ENCODE measurements at regions not wholly inside any gene's neighbourhood (a gene's known extent, or its start where the extent isn't known, plus 50 kb on each side); places are given as distances from the start of the nearest gene placed in this dataset.
"Not testable (repeated sequence)": the region's sequence is repeated elsewhere in the genome, so short reads cannot be mapped to it uniquely, and the experiment has no call there.

DNA sequence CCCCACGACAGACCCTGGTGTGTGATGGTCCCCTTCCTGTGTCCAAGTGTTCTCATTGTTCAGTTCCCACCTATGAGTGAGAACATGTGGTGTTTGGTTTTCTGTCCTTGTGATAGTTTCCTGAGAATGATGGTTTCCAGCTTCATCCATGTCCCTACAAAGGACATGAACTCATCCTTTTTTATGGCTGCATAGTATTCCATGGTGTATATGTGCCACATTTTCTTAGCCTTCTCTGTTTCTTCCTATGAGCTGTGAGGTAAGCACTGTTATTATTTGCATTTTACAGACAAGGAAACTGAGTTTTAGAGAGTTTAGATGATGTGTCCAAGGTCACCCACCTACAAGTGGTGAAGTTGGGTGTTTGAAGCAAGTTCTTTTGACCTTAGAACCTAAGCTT, 51.1 kb upstream of the BNC1 start:
- not testable (repeated sequence) for DNase-seq

DNA sequence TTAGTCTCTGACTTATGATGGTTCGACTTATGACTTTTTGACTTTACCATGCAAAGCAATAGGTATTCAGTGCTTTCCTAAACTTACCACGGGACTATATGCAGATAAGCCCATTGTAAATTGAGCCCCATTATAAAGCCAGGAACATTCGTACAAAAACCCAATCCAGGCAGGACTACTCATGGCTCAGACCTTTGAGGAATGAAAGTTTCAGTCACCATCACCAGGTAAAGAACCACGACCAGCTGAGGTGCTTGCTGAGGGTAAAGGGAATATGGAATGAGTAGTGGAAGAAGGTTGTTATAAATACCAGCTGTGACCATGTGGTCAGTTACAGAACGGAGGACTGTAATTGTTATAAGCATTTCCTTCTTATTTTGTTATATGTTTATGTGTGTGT, 54.9 kb upstream of the BNC1 start:
- no peak for DNase-seq

DNA sequence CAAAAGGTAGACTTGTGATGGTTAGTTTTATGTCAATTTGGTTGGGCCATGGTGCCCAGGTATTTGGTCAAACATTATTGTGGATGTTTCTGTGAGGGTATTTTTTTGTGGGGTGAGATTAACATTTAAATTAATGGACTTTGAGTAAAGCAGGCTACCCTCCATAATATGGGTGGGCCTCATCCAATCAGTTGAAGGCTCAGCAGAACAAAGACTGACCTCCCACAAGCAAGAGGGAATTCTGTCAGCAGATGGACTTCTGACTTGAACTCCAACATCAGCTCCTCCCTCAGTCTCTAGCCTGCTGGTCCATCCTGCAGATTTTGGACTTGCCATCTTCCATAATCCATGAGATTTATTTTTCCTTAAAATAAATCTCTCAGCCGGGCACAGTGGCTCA, 55.6 kb upstream of the BNC1 start:
- no peak for DNase-seq

DNA sequence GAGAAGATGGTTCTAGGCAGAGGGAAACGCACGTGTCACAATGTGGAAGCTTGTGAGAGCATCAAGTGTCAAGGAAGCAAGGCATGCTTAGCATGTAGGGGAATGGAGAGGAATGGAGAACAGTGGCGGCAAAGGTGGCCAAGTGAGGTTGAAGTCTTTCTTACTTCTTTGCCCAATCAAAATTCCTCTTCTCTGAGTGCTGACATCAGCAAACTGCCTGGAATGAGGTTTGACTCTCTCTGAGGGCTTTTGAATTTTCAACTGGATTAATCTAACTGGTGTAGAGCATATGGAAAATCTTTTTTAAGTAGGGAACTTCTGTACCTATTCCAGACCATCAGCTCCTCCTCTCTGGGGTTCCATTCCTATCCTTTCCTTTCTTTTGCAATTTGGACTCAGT, 61.9 kb upstream of the BNC1 start:
- DNase-seq, result no peak

DNA sequence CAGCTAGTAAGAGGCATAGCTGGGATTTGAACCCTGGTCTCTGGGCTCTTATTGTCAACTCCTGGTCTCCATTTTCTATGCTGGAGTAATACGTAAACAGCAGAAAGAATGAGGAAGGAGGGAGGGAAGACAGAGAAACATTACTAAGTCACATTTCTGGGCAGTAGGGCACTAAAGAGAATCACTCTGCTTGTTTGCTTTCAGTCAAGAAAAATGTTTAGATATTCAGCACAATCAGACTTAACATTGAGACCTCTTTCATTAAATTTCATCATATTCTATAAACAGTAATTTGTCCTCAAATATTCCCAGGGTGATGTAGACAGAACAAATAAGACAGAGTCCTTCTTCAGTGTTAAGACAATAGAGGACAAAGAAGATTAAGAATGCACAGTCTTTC, 67.7 kb upstream of the BNC1 start:
- no peak for DNase-seq

DNA sequence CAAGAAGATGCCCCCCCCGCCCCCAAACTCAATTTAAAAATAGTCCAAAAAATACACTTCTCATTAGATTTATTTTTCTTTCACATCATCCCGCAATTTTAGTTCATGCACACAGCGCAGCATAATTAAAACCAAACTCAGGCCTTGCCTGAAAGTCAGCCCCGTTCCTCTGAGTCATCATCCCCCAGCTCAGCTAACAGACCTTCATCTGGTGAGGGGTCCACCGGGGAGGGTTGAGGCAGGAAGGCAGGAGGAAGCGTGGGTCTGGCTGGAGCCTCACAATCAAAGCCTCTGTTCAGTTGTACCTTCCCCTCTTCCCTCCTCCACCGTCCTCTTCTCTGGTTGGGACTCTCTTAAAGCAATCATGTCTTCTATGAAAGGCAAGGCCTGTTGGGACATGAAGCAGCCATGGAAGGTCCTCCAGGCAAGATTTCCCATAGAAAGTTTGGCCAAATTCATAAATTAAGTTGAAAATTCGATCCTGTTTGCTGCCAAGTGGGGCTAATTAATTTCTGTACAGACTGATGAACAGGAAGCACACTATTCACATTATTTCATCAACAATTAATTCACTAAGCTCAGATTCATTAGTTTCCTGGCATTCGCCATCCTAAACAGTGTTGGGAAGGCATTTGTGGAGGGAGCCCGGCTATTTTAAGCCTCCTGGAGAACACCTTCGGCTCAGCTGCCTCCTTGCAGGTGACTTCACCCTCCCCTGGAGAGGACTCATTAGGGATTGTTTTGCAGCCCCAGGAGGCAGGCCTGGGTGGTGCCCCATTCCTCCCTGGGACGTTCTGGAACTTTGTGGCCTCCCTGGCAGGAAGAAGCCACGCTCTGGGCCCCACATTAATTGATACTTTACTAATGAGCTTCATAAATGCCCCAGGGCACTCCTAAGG, 72.3 kb upstream of the BNC1 start:
- no peak for DNase-seq

DNA sequence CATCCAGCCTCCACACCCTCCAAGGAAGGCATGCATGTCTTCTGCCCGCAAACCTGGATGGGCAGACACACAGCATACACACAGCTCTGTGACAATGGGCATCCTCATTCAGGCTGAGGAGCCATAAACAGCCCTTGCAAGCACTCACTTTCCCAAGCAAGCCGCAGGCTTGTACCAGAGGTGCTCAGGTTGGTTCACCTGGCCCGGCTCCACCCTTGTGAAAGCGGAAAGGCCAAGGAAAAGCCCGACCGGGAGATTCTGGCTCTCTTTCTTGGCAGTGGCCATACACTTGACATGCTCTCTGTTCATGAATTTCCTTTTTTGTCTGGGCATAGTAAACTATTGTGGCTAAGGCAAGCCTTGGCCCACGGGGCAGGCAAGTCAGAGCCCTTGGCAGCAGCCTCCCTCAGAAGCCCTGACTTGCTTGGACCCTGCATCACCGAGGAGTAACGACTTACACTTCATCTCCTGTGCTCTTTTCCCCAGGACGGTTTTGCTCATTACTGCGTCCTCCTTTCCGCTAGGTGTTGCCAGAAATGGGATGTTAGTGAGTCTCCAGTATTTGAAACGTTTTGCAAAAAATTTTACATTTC, 74.6 kb upstream of the BNC1 start:
- no peak for DNase-seq

DNA sequence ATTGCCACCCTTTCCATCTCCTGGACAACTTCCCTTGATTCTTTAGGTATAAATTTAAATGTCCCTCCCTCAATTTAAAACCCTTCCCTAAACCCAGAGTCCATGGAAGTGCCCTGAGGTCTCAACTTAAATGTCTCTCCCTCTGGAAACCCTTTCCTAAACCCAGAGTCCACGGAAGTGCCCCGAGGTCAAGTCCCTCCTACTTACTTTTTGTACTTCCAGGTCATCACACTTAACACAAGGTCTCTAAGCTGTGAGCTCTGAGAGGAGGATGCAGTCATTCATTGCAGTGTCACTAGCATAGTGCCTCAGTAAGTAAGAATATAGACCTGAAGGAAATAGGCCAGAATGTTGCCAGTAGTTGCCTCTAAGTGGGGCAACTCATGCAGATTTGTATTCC, 78.2 kb upstream of the BNC1 start:
- DNase-seq, result no peak

DNA sequence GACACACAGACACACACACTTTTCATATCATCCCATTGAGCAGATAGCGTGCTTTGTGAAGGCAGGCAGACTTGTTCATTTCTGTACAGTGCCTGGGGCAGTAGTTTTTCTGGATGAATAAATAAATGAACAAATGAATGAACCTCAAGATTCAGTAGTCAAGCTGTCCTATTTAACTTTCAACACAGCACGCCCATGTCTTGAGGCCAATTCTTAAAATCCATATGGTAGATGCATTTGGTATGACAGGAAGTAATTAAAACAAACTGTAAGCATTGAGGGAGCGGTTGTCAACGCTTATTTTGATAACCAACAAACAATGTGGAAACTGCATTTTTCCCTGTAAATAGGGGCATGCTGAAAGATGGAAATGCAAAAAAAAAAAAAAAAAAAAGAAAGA, 80.0 kb upstream of the BNC1 start:
- DNase-seq, result no peak

DNA sequence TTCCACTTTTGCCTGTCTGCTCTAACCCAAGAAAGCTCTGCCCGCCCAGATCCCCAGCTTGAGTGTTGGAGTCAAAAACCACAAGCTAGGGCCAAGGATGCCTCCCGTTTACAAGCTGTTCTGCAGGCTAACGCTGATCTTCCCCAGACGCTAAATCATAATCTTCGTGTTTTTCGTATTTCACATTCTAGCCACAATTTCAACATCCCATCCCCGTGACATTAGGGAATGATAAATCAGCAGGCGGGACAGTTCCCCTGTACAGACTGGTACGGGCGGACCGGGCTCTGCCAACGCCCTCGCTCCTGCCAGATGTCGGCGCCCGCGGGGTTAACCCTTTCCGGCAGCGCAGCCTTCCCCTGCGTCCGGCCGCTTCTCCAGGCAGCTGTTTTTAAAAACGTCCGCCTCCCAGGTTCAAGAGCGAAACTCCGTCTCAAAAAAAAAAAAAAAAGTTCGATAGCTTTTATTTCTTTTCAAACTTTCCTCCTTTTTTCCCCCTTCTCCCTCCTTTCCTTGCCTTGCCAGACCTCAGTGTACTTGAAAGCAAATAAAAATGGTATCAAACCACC, 81.0 kb upstream of the BNC1 start:
- no peak for DNase-seq

DNA sequence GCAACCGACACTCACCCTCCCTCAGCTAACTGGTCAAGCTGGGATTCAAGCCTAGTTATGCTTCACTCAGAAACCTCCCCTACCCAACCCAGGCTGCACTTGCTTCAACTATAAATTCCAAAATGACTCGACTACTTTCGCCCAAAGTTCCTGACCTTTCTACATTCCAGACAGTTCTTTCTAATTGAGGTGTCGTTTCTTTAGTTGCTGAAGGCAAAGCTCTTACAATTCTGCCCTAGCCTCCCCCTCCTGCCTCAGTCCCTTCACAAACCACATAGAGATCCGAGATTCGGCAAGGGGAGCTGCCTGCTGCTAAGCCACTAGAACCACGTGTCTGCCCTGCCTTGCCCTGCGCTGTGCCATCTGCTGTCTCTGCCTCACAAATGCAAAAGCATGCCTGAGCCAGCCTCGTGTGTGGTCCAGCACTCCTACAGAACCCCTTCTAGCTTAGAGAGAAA, 74.7 kb upstream of the SH3GL3 start:
- no peak for DNase-seq

DNA sequence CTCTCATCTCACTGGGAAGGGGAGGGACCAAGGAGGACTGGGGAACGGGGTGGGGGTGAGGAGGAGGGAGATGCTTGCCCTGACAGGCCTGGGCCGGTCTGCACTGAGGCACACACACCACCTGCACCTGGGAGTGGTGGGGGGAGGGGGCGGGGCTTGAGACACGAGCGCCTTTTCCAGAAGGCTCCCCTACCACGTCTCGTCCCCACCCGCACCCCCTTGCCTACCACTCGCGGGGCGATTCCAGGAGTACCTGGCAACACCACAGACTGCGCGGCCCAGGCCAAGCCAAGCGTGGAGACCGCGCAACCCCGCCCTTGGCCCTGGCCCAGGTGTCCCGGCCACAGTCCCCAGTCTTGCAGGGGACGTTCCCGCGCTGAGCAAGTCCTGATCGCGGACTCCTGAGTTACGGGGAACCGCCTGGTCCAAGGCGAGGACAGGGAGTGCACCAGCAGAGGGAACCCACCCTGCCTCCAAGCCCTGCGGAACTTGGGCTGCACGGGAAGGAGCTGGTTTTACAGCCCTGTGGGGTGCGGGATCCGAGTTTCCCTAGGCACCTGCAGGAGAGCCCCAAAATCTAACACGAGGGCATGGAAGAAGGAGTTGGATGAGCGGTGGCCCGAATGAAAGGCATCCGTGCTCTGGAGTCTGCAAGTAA, 68.1 kb upstream of the SH3GL3 start:
- DNase-seq, result no peak

DNA sequence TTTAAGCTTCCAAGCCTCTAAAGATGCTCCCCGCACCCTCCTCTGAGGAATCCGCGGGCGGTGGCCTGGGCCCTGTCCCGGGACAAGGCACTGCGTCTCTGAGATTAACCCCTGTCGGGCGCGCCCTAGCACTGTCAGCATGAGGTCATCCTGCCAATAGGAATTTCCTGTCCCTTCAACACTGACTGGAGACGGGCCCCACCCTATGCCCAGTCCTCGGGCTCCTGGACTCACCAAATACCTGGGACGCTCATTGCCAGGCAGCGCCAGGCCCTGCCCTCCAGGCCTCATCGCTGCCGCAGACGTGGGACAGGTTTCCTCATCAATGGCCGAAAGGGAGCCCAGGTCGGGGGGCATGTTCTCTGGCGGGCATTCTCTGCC, 67.6 kb upstream of the SH3GL3 start:
- no peak for DNase-seq

DNA sequence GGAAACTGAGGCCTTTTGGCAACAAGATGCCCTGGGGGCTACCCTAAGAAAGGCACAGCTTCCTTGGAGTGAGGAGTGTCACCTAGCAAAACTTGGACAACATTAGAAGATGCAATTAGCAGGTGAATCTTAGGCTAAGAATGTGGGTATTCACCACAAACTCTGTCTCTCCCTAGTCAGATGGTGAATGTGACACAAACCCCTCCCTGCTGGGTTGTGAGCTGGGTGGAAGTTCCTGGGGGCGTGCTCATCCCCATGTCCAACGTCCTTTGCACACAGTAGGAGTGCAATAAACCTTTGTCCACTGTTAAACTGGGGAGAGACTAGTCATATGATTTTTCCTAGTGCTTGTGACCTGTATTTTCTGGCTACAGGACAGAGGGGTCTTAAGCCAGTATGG, 67.1 kb upstream of the SH3GL3 start:
- DNase-seq, result no peak

DNA sequence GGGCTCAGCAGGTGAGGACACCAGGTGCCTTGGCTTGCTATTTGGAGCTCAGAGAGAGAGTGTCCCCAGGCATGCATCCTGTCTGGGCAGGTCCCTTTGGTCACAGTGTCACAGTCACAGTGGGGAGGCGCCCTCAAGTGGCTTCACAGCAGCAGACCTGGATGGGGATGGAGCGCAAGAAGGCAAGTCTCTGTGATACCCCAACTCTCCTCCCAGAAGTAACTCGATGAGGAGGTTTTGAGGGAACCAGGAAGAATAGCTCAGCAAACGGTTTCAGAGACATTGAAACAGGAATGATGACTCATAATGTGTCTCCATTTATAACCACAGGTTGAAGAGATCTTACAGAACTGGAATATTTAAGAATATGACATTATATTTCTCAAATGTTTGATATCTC, 66.5 kb upstream of the SH3GL3 start:
- DNase-seq, result peak; percentile 6

DNA sequence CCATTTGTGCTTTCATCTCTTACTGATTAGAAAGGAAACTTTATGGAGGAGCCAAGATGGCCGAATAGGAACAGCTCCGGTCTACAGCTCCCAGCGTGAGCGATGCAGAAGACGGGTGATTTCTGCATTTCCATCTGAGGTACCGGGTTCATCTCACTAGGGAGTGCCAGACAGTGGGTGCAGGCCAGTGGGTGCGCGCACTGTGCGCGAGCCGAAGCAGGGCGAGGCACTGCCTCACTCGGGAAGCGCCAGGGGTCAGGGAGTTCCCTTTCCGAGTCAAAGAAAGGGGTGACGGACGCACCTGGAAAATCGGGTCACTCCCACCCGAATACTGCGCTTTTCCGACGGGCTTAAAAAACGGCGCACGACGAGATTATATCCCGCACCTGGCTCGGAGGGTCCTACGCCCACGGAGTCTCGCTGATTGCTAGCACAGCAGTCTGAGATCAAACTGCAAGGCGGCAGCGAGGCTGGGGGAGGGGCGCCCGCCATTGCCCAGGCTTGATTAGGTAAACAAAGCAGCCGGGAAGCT, 63.5 kb upstream of the SH3GL3 start:
- not testable (repeated sequence) for DNase-seq

DNA sequence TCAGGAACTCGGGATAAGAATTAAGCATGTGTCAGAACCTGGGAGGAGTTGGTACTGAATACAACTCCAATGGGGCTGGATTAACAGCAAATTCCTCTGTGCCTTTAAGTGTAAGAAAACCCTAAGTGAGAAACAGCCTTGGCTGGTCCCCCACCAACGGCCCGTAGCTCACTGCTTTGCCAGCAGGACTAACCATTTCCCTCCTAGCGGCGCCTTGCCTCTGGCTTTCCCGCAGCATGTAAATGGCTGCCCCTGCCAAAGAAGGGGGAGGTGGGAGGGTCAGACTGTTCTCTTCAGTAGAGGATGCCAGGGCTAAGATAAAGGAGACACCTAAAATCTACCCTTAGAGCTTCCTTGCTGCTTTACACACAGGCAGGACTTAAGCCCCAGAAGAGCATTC, 51.0 kb upstream of the SH3GL3 start:
- no peak for DNase-seq
